ENCODE measurements at regions not wholly inside any gene's neighbourhood (a gene's known extent, or its start where the extent isn't known, plus 50 kb on each side); places are given as distances from the start of the nearest gene placed in this dataset.
"Not testable (repeated sequence)": the region's sequence is repeated elsewhere in the genome, so short reads cannot be mapped to it uniquely, and the experiment has no call there.

DNA sequence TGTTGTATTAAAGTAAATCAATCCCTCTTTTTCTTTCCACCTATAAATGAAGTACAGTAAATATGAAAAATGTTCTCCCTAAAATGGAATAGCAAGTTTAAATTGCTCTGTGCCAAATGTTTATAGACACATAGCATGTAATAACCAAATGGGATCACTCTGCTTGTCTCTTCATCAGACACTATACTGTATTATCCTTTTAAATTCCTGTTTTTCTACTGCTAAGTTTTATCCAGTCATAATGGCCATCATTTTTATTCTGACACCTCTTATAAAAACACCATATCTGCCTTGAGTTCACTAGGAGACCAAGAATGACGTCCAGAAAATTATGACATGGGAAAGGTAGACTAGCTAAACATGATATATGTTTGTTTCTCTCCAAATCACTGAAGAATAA lies 252.8 kb downstream of the CAAP1 start:
- no peak for TF ChIP-seq CTCF (IDR thresholded peaks at IDR 0.05)
- intact Hi-C loops (cut with DNase I) = no loop called here
- WGBS, 3 donors = 56 to 69% (median 67%) methylated on average over 1 of the region's 1 CpG
- Histone ChIP-seq H3K36me3 (ENCODE audit: insufficient read depth in 1 of 2, low read depth in 1 of 2) (no peaks in the 10 kb centered on the region), H3K27ac (no peak overlapping the region), H3K9me3 (no peaks in the 10 kb centered on the region), H3K4me1 (no peaks in the 10 kb centered on the region), H3K4me3 (no peak overlapping the region), H3K27me3 (ENCODE audit: insufficient read depth in 3 of 3, low read length in 2 of 3) (no peaks in the 10 kb centered on the region)
- no peak for DNase-seq
- ATAC-seq = no peak

GRCh38 chr9:26637101-26637500 lies 255.5 kb downstream of the CAAP1 start:
- whole genome bisulfite sequencing, 3 donors = 55 to 82% (median 67%) methylated on average over 4 of the region's 4 CpGs
- Histone ChIP-seq H3K9me3 (no peaks in the 10 kb centered on the region), H3K27ac (no peak overlapping the region), H3K27me3 (ENCODE audit: insufficient read depth in 3 of 3, low read length in 2 of 3) (no peaks in the 10 kb centered on the region), H3K4me1 (no peaks in the 10 kb centered on the region), H3K4me3 (no peak overlapping the region), H3K36me3 (ENCODE audit: insufficient read depth in 1 of 2, low read depth in 1 of 2) (no peaks in the 10 kb centered on the region)
- no peak for ATAC-seq
- DNase-seq = no peak
- no peak for TF ChIP-seq CTCF (IDR thresholded peaks at IDR 0.05)
- intact Hi-C loops (cut with DNase I) = no loop called here

- H3K4me1 ChIP-seq; H3K27ac ChIP-seq; DNase-seq; H3K9me3 ChIP-seq; ATAC-seq; H3K4me3 ChIP-seq; H3K36me3 ChIP-seq (ENCODE audit: insufficient read depth in 1 of 2, low read depth in 1 of 2); intact Hi-C loops (cut with DNase I); H3K27me3 ChIP-seq (ENCODE audit: insufficient read depth in 3 of 3, low read length in 2 of 3): not testable (repeated sequence)
- WGBS, 3 donors = 41 to 64% (median 61%) methylated on average over 11 to 12 of the region's 12 CpGs
Observed at GRCh38 chr9:26613851-26614350, 278.7 kb downstream of the CAAP1 start.

DNA sequence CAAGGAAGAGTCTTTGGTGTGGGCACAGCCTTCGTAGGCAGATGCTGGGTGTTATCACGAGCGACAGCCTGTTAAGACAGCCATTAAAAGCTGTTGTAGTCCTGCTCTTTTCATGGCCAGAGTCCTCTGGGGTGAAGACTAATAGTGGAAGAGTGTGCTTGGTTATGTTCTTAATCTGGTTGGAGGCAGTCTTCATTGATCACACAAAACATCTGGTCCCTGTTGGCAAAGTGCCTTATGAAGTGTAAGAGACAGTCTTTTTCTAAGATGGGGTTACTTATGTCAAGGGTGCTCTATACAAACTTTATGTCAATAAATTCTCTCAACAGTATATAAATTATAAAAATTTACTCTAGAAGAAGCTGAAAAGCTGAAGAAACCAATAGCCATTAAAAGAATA lies 280.4 kb downstream of the CAAP1 start:
- Histone ChIP-seq H3K27me3 (ENCODE audit: insufficient read depth in 3 of 3, low read length in 2 of 3) (no peaks in the 10 kb centered on the region), H3K27ac (no peak overlapping the region), H3K36me3 (ENCODE audit: insufficient read depth in 1 of 2, low read depth in 1 of 2) (no peaks in the 10 kb centered on the region), H3K4me1 (no peaks in the 10 kb centered on the region), H3K9me3 (no peaks in the 10 kb centered on the region), H3K4me3 (no peak overlapping the region)
- TF ChIP-seq CTCF (IDR thresholded peaks at IDR 0.05) = no peak
- WGBS, 3 donors = 47 to 52% (median 51%) methylated on average over 3 of the region's 3 CpGs
- intact Hi-C loops (cut with DNase I) = no loop called here
- DNase-seq (no peak), ATAC-seq (no peak)

GRCh38 chr9:26606756-26607155 lies 285.8 kb downstream of the CAAP1 start:
- no peak overlapping the region for H3K27ac ChIP-seq
- DNase-seq = no peak
- no peaks in the 10 kb centered on the region for H3K36me3 ChIP-seq (ENCODE audit: insufficient read depth in 1 of 2, low read depth in 1 of 2)
- no peak for ATAC-seq
- 35 to 48% (median 46%) methylated on average over 1 of the region's 1 CpG for WGBS, 3 donors
- H3K4me3 ChIP-seq = no peak overlapping the region
- TF ChIP-seq CTCF (IDR thresholded peaks at IDR 0.05) = no peak
- no peaks in the 10 kb centered on the region for H3K9me3 ChIP-seq
- intact Hi-C loops (cut with DNase I) = no loop called here
- no peaks in the 10 kb centered on the region for H3K27me3 ChIP-seq (ENCODE audit: insufficient read depth in 3 of 3, low read length in 2 of 3)
- no peaks in the 10 kb centered on the region for H3K4me1 ChIP-seq

Measured in psoas muscle (tissue), 7 donors.